ENCODE measurements at regions not wholly inside any gene's neighbourhood (a gene's known extent, or its start where the extent isn't known, plus 50 kb on each side); places are given as distances from the start of the nearest gene placed in this dataset.

GRCh38 chr13:39957868-39958677, 302.6 kb downstream of the COG6 start:
- TF ChIP-seq YY1 (IDR thresholded peaks at IDR 0.05; ENCODE audit: insufficient read depth, insufficient read length) (no peak), ZNF274 (IDR thresholded peaks at IDR 0.05; ENCODE audit: low read depth, low read length) (no peak), SUZ12 (IDR thresholded peaks at IDR 0.05; ENCODE audit: extremely low read depth, insufficient read depth, insufficient read length) (no peak)
